K562 (cell line): ENCODE measurements at regions not wholly inside any gene's neighbourhood (a gene's known extent, or its start where the extent isn't known, plus 50 kb on each side); places are given as distances from the start of the nearest gene placed in this dataset.

ENCODE experiments used
- ATAC-seq: fragments of 200-7000 bp; cut with Tn5 transposase; 3 replicates; pipeline ENCODE4 v1.9.1; 2020; ENCODE audit warnings: moderate library complexity
- BruUV-seq: library from RNA; stranded (reverse); fragments of 400-500 nt; replicated peaks from 2 replicates; lab custom pipeline; 2021; lab: Mats Ljungman, UMichigan
- CTCF ChIA-PET: fragments of 300-600 bp; formaldehyde crosslinking; extraction: SDS; loops from one replicate; lab custom pipeline; 2021; ENCODE audit warnings: low intra/inter-chr PET ratio; lab: Yijun Ruan, JAX
- POLR2A ChIA-PET: fragments of 300-600, 350-650 bp; sonication (Branson Sonifier 250); formaldehyde crosslinking; extraction: SDS; loops from one replicate; lab custom pipeline; 2021; ENCODE audit warnings: antibody characterized with exemption, inconsistent platforms; lab: Yijun Ruan, JAX
- DNase-seq, 4 experiments: peaks; one replicate each; pipeline versions ENCODE4 v3.0.0 to v3.0.0-alpha.2; 2011 to 2018; ENCODE audit warnings: low spot score in 3 of 4, mixed read lengths in 3 of 4; ENCODE audit errors: extremely low read depth in 1 of 4
- FAIRE-seq: peaks from 2 replicates; lab custom pipeline; 2011; peaks lifted over from hg19 to GRCh38; lab: Jason Lieb, UNC
- H2AFZ ChIP-seq: 2 replicates; pipeline ENCODE4 v1.6.0; 2011; ENCODE audit warnings: low read depth, low read length, control low read depth, inconsistent platforms
- H3K27ac ChIP-seq: fragments of 200-600 bp; 3 replicates; pipeline ENCODE4 v1.8.0; 2011; ENCODE audit warnings: low read depth, mild to moderate bottlenecking, control low read depth, inconsistent platforms, low read length, moderate library complexity, mixed read lengths; ENCODE audit errors: extremely low read depth
- H3K27me3 ChIP-seq, 2 experiments: fragments of 300-600 bp in 1 of 2; 2 replicates in 1 of 2; 3 replicates in 1 of 2; pipeline versions ENCODE4 v1.6.0 to v1.8.0; 2011; ENCODE audit warnings: inconsistent platforms in 2 of 2, low read length in 2 of 2, mild to moderate bottlenecking in 1 of 2, mixed read lengths in 1 of 2, moderate library complexity in 1 of 2; ENCODE audit not compliant: control insufficient read depth in 2 of 2, insufficient read depth in 2 of 2
- H3K36me3 ChIP-seq: fragments of 300-600 bp; 3 replicates; pipeline ENCODE4 v1.8.0; 2011; ENCODE audit warnings: mild to moderate bottlenecking, low read length, inconsistent platforms; ENCODE audit not compliant: control insufficient read depth, insufficient read depth
- H3K4me1 ChIP-seq, 2 experiments: fragments of 200-600 bp in 1 of 2; replicated peaks in 1 of 2; 2 replicates in 1 of 2; 3 replicates in 1 of 2; pipeline versions ENCODE4 v1.5.1 to v1.8.0; 2011; ENCODE audit warnings: inconsistent platforms in 2 of 2, low read length in 2 of 2, mild to moderate bottlenecking in 1 of 2, mixed read lengths in 1 of 2, moderate library complexity in 1 of 2; ENCODE audit not compliant: control insufficient read depth in 2 of 2, insufficient read depth in 2 of 2
- H3K4me2 ChIP-seq: 2 replicates; pipeline ENCODE4 v1.6.1; 2011; ENCODE audit warnings: low read length, control low read depth, inconsistent platforms, mixed read lengths; ENCODE audit not compliant: insufficient read depth
- H3K4me3 ChIP-seq: fragments of 200-600 bp; sonication (generic), shearing (Covaris generic); 2 replicates; pipeline ENCODE4 v1.5.1; 2016; ENCODE audit warnings: control low read depth, inconsistent platforms
- H3K79me2 ChIP-seq: fragments of 200-600 bp; 3 replicates; pipeline ENCODE4 v1.8.0; 2011; ENCODE audit warnings: low read length, inconsistent platforms; ENCODE audit not compliant: control insufficient read depth, insufficient read depth
- H3K9ac ChIP-seq, 2 experiments: 2 replicates each; pipeline versions ENCODE4 v1.6.0 to v1.6.1; 2011; ENCODE audit warnings: low read depth in 2 of 2, low read length in 2 of 2, control low read depth in 1 of 2, inconsistent platforms in 1 of 2, mild to moderate bottlenecking in 1 of 2, mixed read lengths in 1 of 2; ENCODE audit not compliant: insufficient read depth in 1 of 2
- H3K9me1 ChIP-seq: one replicate; pipeline ENCODE4 v1.6.0; 2011; ENCODE audit warnings: inconsistent platforms, mild to moderate bottlenecking, low read length, moderate library complexity; ENCODE audit not compliant: control insufficient read depth, insufficient read depth
- H3K9me3 ChIP-seq: replicated peaks from 2 replicates; pipeline ENCODE4 v1.5.1; 2011; ENCODE audit warnings: low read depth, low read length, inconsistent platforms; ENCODE audit not compliant: control insufficient read depth, insufficient read depth
- H4K20me1 ChIP-seq: replicated peaks from 2 replicates; pipeline ENCODE4 v1.6.1; 2011; ENCODE audit warnings: low read length, inconsistent platforms, mixed read lengths; ENCODE audit not compliant: control insufficient read depth, insufficient read depth
- ASH1L ChIP-seq: fragments of 450-650 bp; IDR thresholded peaks from 2 replicates; pipeline ENCODE4 v1.6.1; 2018; ENCODE audit warnings: borderline replicate concordance, mild to moderate bottlenecking, low read depth; ENCODE audit not compliant: partially characterized antibody
- EWSR1 ChIP-seq: fragments of 450-650 bp; IDR thresholded peaks from 2 replicates; pipeline ENCODE4 v1.6.1; 2018; ENCODE audit warnings: borderline replicate concordance, mild to moderate bottlenecking, low read depth, moderate library complexity; ENCODE audit not compliant: partially characterized antibody
- GABPB1 ChIP-seq: sonication (generic); formaldehyde crosslinking; IDR thresholded peaks from 2 replicates; pipeline ENCODE4 v1.8.0; 2022; ENCODE audit warnings: mild to moderate bottlenecking, missing genetic modification reagents
- GATAD2A ChIP-seq: fragments of 450-650 bp; IDR thresholded peaks from 2 replicates; pipeline ENCODE4 v1.6.1; 2017
- HMBOX1 ChIP-seq: sonication (generic); IDR thresholded peaks from 2 replicates; pipeline ENCODE4 v1.6.1; 2016
- KDM2B ChIP-seq: fragments of 250-450 bp; sonication (Bioruptor Pico); IDR thresholded peaks from 2 replicates; pipeline ENCODE4 v1.8.0; 2021; ENCODE audit warnings: mild to moderate bottlenecking, moderate library complexity
- PKNOX1 ChIP-seq: fragments of 450-650 bp; IDR thresholded peaks from 2 replicates; pipeline ENCODE4 v1.6.1; 2016
- PML ChIP-seq: IDR thresholded peaks from 2 replicates; pipeline ENCODE4 v1.6.1; 2012; ENCODE audit warnings: low read length, inconsistent platforms
- RAD51 ChIP-seq: fragments of 450-650 bp; IDR thresholded peaks from 2 replicates; pipeline ENCODE4 v1.7.1; 2016; ENCODE audit warnings: low read depth, mild to moderate bottlenecking, borderline replicate concordance
- SIN3A ChIP-seq, 2 experiments: fragments of 150-350 bp in 1 of 2; IDR thresholded peaks; 2 replicates each; pipeline ENCODE4 v1.6.1; 2011 to 2016; ENCODE audit warnings: borderline replicate concordance in 2 of 2, low read depth in 2 of 2, low read length in 2 of 2, mild to moderate bottlenecking in 2 of 2, moderate library complexity in 2 of 2; ENCODE audit not compliant: control insufficient read depth in 1 of 2
- SRSF9 ChIP-seq: fragments of 200-400 bp; formaldehyde crosslinking; IDR thresholded peaks from 2 replicates; pipeline ENCODE4 v1.6.1; 2017; ENCODE audit warnings: low read depth, low read length, borderline replicate concordance
- ZNF449 ChIP-seq: fragments of 250-450 bp; sonication (Bioruptor Pico); IDR thresholded peaks from 2 replicates; pipeline ENCODE4 v1.8.0; 2022; ENCODE audit warnings: moderate library complexity, mild to moderate bottlenecking, inconsistent platforms
- WGBS: fragments of 100-300 bp; shearing (Covaris generic); methylation state at CpG from one replicate; pipeline ENCODE4 v1.1.6; 2016; ENCODE audit warnings: low coverage, mixed read lengths; ENCODE audit not compliant: insufficient coverage; ENCODE audit errors: missing lambda C conversion rate; 5-methylcytosine and 5-hydroxymethylcytosine counted together
- in situ Hi-C: fragments of 300-500 bp; cut with MboI; formaldehyde crosslinking; loops from 4 replicates; pipeline ENCODE4 v1.15.0; 2018; ENCODE audit warnings: inconsistent platforms, mixed read lengths
- intact Hi-C: fragments of 100-400 bp; cut with micrococcal nuclease; formaldehyde crosslinking; loops from 2 replicates; pipeline ENCODE4 v1.14.2; 2022
- TF ChIP-seq, protein P1 (sequence below): sonication (generic); formaldehyde crosslinking; IDR thresholded peaks from 2 replicates; pipeline ENCODE4 v1.8.0; 2022; ENCODE audit warnings: missing genetic modification reagents, mild to moderate bottlenecking, moderate library complexity, borderline replicate concordance
- TF ChIP-seq, protein P2 (sequence below): sonication (generic); formaldehyde crosslinking; IDR thresholded peaks from 2 replicates; pipeline ENCODE4 v1.8.1; 2023; ENCODE audit warnings: mild to moderate bottlenecking, missing genetic modification reagents

GRCh38 chr13:30560212-30560611 is 57.5 kb upstream of the USPL1 start (continued):
- TF ChIP-seq SIN3A (IDR thresholded peaks at IDR 0.05; ENCODE audit: borderline replicate concordance in 2 of 2, control insufficient read depth in 1 of 2, low read depth in 2 of 2, low read length in 2 of 2) (no peak), RAD51 (no peak), GATAD2A (no peak), PML (no peak), KDM2B (CRISPR knock-in tag) (no peak), ZNF449 (CRISPR knock-in tag) (no peak)
- TF ChIP-seq, protein P1, sequence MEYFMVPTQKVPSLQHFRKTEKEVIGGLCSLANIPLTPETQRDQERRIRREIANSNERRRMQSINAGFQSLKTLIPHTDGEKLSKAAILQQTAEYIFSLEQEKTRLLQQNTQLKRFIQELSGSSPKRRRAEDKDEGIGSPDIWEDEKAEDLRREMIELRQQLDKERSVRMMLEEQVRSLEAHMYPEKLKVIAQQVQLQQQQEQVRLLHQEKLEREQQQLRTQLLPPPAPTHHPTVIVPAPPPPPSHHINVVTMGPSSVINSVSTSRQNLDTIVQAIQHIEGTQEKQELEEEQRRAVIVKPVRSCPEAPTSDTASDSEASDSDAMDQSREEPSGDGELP = no peak
- TF ChIP-seq, all 486 proteins: peak for 0

- Histone ChIP-seq H3K79me2 (no peaks in the 10 kb centered on the region), H3K36me3 (no peaks in the 10 kb centered on the region), H3K27me3 (peaks cover 0 to 4% of the 10 kb centered on the region in 2 experiments; a peak in 2 of 5 replicates), H3K27ac (no peak overlapping the region), H4K20me1 (no peaks in the 10 kb centered on the region), H3K4me1 (no peaks in the 10 kb centered on the region), H3K4me2 (no peak overlapping the region), H3K9me1 (no peaks in the 10 kb centered on the region), H2AFZ (no peak overlapping the region), H3K9ac (no peak overlapping the region), H3K9me3 (no peaks in the 10 kb centered on the region), H3K4me3 (no peak overlapping the region)
- ChIA-PET POLR2A (no interaction called here), CTCF (no interaction called here)
- DNase-seq = no peak
- no TSS peak for BruUV-seq
- 2% methylated on average over 4 of the region's 4 CpGs for WGBS
- no peak for FAIRE-seq
- intact Hi-C loops = no loop called here
- no peak for ATAC-seq
- in situ Hi-C loops = no loop called here
- TF ChIP-seq SRSF9 (no peak), ASH1L (no peak), GABPB1 (CRISPR knock-in tag) (no peak), HMBOX1 (no peak), PKNOX1 (no peak), EWSR1 (no peak)
- TF ChIP-seq, protein P2, sequence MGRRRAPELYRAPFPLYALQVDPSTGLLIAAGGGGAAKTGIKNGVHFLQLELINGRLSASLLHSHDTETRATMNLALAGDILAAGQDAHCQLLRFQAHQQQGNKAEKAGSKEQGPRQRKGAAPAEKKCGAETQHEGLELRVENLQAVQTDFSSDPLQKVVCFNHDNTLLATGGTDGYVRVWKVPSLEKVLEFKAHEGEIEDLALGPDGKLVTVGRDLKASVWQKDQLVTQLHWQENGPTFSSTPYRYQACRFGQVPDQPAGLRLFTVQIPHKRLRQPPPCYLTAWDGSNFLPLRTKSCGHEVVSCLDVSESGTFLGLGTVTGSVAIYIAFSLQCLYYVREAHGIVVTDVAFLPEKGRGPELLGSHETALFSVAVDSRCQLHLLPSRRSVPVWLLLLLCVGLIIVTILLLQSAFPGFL (CRISPR knock-in tag) = no peak
Observed at GRCh38 chr13:30561511-30561910, 56.2 kb upstream of the USPL1 start.
